IMR-90 (cell line): ENCODE measurements at regions not wholly inside any gene's neighbourhood (a gene's known extent, or its start where the extent isn't known, plus 50 kb on each side); places are given as distances from the start of the nearest gene placed in this dataset.

Experiments used
- ATAC-seq: fragments of 200-7000 bp; cut with Tn5 transposase; 2 replicates; pipeline ENCODE4 v1.9.1; 2020; ENCODE audit warnings: low read depth, mild to moderate bottlenecking, moderate library complexity
- BruUV-seq: library from RNA; stranded (reverse); fragments of 400-500 nt; replicated peaks from 2 replicates; lab custom pipeline; 2021; lab: Mats Ljungman, UMichigan
- CTCF ChIA-PET: fragments of 300-600 bp; formaldehyde crosslinking; extraction: SDS; loops from one replicate; lab custom pipeline; 2021; ENCODE audit warnings: antibody characterized with exemption; lab: Yijun Ruan, JAX
- POLR2A ChIA-PET: fragments of 300-600 bp; sonication (Branson Sonifier 250); formaldehyde crosslinking; loops from one replicate; lab custom pipeline; 2022; ENCODE audit warnings: antibody characterized with exemption; ENCODE audit not compliant: unreplicated experiment; lab: Charles Lee
- DNase-seq: peaks from one replicate; pipeline ENCODE4 v3.0.0; 2013
- H2AFZ ChIP-seq: replicated peaks from 2 replicates; pipeline ENCODE3; 2013; ENCODE audit warnings: low read length, mild to moderate bottlenecking; ENCODE audit not compliant: poor library complexity
- H2AK5ac ChIP-seq: 2 replicates; pipeline ENCODE4 v1.6.1; 2013; ENCODE audit warnings: low read depth, low read length, inconsistent platforms
- H2AK9ac ChIP-seq: replicated peaks from 2 replicates; pipeline ENCODE3; 2013; ENCODE audit warnings: mild to moderate bottlenecking, low read depth, low read length, moderate library complexity; ENCODE audit not compliant: poor library complexity
- H2BK120ac ChIP-seq: 2 replicates; pipeline ENCODE4 v1.6.1; 2013; ENCODE audit warnings: low read depth, low read length, inconsistent platforms
- H2BK15ac ChIP-seq: 3 replicates; pipeline ENCODE4 v1.6.1; 2013; ENCODE audit warnings: low read depth, low read length, inconsistent platforms
- H2BK20ac ChIP-seq: 2 replicates; pipeline ENCODE4 v1.6.1; 2013; ENCODE audit warnings: low read depth, mild to moderate bottlenecking, inconsistent platforms, low read length, moderate library complexity
- H2BK5ac ChIP-seq: 2 replicates; pipeline ENCODE4 v1.6.1; 2013; ENCODE audit warnings: mild to moderate bottlenecking, low read depth, low read length, inconsistent platforms; ENCODE audit not compliant: poor library complexity, severe bottlenecking
- H3K14ac ChIP-seq: replicated peaks from 2 replicates; pipeline ENCODE4 v1.6.1; 2013; ENCODE audit warnings: low read depth, low read length, inconsistent platforms
- H3K18ac ChIP-seq: 2 replicates; pipeline ENCODE4 v1.6.1; 2013; ENCODE audit warnings: low read depth, low read length, control low read depth
- H3K23ac ChIP-seq: 2 replicates; pipeline ENCODE4 v1.6.1; 2013; ENCODE audit warnings: low read depth, low read length, inconsistent platforms
- H3K27ac ChIP-seq: 2 replicates; pipeline ENCODE4 v1.5.1; 2013; ENCODE audit warnings: mild to moderate bottlenecking, control low read depth, low read length; ENCODE audit not compliant: insufficient read depth
- H3K27me3 ChIP-seq: 2 replicates; pipeline ENCODE4 v1.6.1; 2013; ENCODE audit warnings: low read length; ENCODE audit not compliant: control insufficient read depth, insufficient read depth
- H3K36me3 ChIP-seq: 2 replicates; pipeline ENCODE4 v1.6.1; 2013; ENCODE audit warnings: low read length, mixed read lengths; ENCODE audit not compliant: control insufficient read depth, insufficient read depth
- H3K4ac ChIP-seq: 2 replicates; pipeline ENCODE4 v1.6.1; 2013; ENCODE audit warnings: low read depth, low read length, inconsistent platforms
- H3K4me1 ChIP-seq: 2 replicates; pipeline ENCODE4 v1.6.1; 2013; ENCODE audit warnings: low read length, mixed read lengths; ENCODE audit not compliant: control insufficient read depth, insufficient read depth
- H3K4me2 ChIP-seq: 2 replicates; pipeline ENCODE4 v1.6.1; 2013; ENCODE audit warnings: low read depth, mild to moderate bottlenecking, control low read depth, low read length, moderate library complexity
- H3K4me3 ChIP-seq: 2 replicates; pipeline ENCODE4 v1.5.1; 2013; ENCODE audit warnings: low read depth, mild to moderate bottlenecking, control low read depth, low read length, moderate library complexity; ENCODE audit not compliant: insufficient read depth
- H3K56ac ChIP-seq: 2 replicates; pipeline ENCODE4 v1.6.1; 2013; ENCODE audit warnings: low read length, inconsistent platforms; ENCODE audit not compliant: insufficient read depth; ENCODE audit errors: extremely low read depth
- H3K79me1 ChIP-seq, 2 experiments: 2 replicates each; pipeline ENCODE4 v1.6.1; 2013; ENCODE audit warnings: low read length in 2 of 2, inconsistent platforms in 1 of 2, low read depth in 1 of 2
- H3K9ac ChIP-seq: 2 replicates; pipeline ENCODE4 v1.6.1; 2013; ENCODE audit warnings: low read depth, low read length, control low read depth
- H3K9me1 ChIP-seq: 2 replicates; pipeline ENCODE4 v1.6.1; 2013; ENCODE audit warnings: low read length, inconsistent platforms; ENCODE audit not compliant: insufficient read depth
- H3K9me3 ChIP-seq: 2 replicates; pipeline ENCODE4 v1.6.1; 2013; ENCODE audit warnings: low read length; ENCODE audit not compliant: control insufficient read depth, insufficient read depth
- H4K20me1 ChIP-seq: 2 replicates; pipeline ENCODE4 v1.6.1; 2013; ENCODE audit warnings: low read length, inconsistent platforms; ENCODE audit not compliant: insufficient read depth
- H4K5ac ChIP-seq: 2 replicates; pipeline ENCODE4 v1.6.1; 2013; ENCODE audit warnings: mild to moderate bottlenecking, low read depth, low read length, control low read depth
- H4K8ac ChIP-seq, 2 experiments: 2 replicates each; pipeline ENCODE4 v1.6.1; 2013; ENCODE audit warnings: low read depth in 2 of 2, low read length in 2 of 2, control low read depth in 1 of 2, inconsistent platforms in 1 of 2
- H4K91ac ChIP-seq: 2 replicates; pipeline ENCODE4 v1.6.1; 2013; ENCODE audit warnings: low read depth, low read length, inconsistent platforms; ENCODE audit not compliant: insufficient read depth
- BHLHE40 ChIP-seq: fragments of 150-350 bp; IDR thresholded peaks from 2 replicates; pipeline ENCODE4 v1.6.1; 2016; ENCODE audit warnings: mild to moderate bottlenecking, low read depth, low read length
- RAD21 ChIP-seq: IDR thresholded peaks from 2 replicates; pipeline ENCODE4 v1.6.1; 2012; ENCODE audit warnings: low read length, improper control_type of control experiment
- RFX5 ChIP-seq: IDR thresholded peaks from 2 replicates; pipeline ENCODE4 v1.8.0; 2012; ENCODE audit warnings: low read depth, mild to moderate bottlenecking, low read length, moderate library complexity
- WGBS, 2 experiments: methylation state at CpG; one replicate each; pipeline versions ENCODE4 v1.1.5 to v1.1.7; 2013; ENCODE audit warnings: missing lambda C conversion rate in 2 of 2; ENCODE audit not compliant: insufficient read length in 1 of 2; ENCODE audit errors: extremely low coverage in 2 of 2; 5-methylcytosine and 5-hydroxymethylcytosine counted together
- dilution Hi-C: fragments of 300-500 bp; cut with HindIII; formaldehyde crosslinking; loops from one replicate; pipeline ENCODE4 v1.14.3; 2018; ENCODE audit warnings: low sequenced_read_pairs; ENCODE audit not compliant: unreplicated experiment
- in situ Hi-C: fragments of 300-500 bp; cut with MboI; formaldehyde crosslinking; loops from 3 replicates; pipeline ENCODE4 v1.14.3; 2019; ENCODE audit warnings: low sequenced_read_pairs, inconsistent platforms, mixed read lengths
- intact Hi-C: fragments of 100-400 bp; cut with micrococcal nuclease; formaldehyde crosslinking; loops from 2 replicates; pipeline ENCODE4 v1.10.0; 2022
- TF ChIP-seq, protein P1 (sequence below): fragments of 150-350 bp; IDR thresholded peaks from 2 replicates; pipeline ENCODE4 v1.6.1; 2016; ENCODE audit warnings: low read depth, mild to moderate bottlenecking, low read length, moderate library complexity, borderline replicate concordance
- TF ChIP-seq, protein P2 (sequence below): conservative IDR thresholded peaks from 2 replicates; pipeline ENCODE4 v1.5.1; 2012; ENCODE audit warnings: mild to moderate bottlenecking, low read depth, low read length, improper control_type of control experiment

DNA sequence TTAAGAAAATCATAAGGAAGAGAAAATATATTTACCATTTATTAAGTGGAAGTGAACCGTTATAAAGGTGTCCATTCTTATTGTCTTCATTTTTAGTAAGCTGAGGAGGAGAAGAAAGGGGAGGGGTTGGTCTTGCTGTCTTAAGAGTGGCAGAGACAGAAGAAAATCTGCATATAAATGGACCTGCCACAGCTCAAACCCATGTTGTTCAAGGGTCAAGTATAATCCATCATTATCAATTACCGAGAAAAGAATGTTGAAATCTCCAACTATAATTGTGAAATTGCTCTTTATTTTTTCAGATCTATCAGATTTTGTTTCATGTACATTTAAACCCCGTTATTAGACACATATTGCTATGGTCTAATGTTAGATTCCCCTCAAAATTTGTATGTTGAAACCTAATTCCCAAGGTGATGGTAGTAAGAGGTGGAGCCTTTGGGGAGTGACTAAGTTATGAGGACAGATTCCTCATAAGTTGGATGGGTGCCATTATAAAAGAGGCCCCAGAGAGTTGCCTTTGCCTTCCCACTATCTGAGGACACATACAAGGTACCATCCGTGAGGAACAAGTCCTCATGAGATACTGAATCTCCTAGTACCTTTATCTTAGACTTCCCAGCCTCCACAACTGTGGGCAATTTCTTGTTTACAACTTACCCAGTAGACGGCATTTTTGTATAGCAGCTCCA is 58.5 kb upstream of the SMAD1 start:
- no peak overlapping the region for H3K18ac ChIP-seq
- no peak overlapping the region for H2BK20ac ChIP-seq
- H2BK120ac ChIP-seq: no peak overlapping the region
- H4K8ac ChIP-seq: no peak overlapping the region
- TF ChIP-seq RFX5 (no peak), BHLHE40 (no peak), RAD21 (no peak)
- TF ChIP-seq, protein P1, sequence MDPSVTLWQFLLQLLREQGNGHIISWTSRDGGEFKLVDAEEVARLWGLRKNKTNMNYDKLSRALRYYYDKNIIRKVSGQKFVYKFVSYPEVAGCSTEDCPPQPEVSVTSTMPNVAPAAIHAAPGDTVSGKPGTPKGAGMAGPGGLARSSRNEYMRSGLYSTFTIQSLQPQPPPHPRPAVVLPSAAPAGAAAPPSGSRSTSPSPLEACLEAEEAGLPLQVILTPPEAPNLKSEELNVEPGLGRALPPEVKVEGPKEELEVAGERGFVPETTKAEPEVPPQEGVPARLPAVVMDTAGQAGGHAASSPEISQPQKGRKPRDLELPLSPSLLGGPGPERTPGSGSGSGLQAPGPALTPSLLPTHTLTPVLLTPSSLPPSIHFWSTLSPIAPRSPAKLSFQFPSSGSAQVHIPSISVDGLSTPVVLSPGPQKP: no peak
- TF ChIP-seq, protein P2, sequence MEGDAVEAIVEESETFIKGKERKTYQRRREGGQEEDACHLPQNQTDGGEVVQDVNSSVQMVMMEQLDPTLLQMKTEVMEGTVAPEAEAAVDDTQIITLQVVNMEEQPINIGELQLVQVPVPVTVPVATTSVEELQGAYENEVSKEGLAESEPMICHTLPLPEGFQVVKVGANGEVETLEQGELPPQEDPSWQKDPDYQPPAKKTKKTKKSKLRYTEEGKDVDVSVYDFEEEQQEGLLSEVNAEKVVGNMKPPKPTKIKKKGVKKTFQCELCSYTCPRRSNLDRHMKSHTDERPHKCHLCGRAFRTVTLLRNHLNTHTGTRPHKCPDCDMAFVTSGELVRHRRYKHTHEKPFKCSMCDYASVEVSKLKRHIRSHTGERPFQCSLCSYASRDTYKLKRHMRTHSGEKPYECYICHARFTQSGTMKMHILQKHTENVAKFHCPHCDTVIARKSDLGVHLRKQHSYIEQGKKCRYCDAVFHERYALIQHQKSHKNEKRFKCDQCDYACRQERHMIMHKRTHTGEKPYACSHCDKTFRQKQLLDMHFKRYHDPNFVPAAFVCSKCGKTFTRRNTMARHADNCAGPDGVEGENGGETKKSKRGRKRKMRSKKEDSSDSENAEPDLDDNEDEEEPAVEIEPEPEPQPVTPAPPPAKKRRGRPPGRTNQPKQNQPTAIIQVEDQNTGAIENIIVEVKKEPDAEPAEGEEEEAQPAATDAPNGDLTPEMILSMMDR: no peak
- H4K91ac ChIP-seq: no peak overlapping the region
- H3K27ac ChIP-seq: no peak overlapping the region
- no peak overlapping the region for H3K23ac ChIP-seq
- H3K9me3 ChIP-seq: no peaks in the 10 kb centered on the region
- no peak overlapping the region for H2AK5ac ChIP-seq
- no peaks in the 10 kb centered on the region for H3K9me1 ChIP-seq
- H4K5ac ChIP-seq: no peak overlapping the region
- no CpG with 5 or more reads among the region's 5 CpGs for WGBS, 2 experiments
- in situ Hi-C loops: no loop called here
- no peaks in the 10 kb centered on the region for H4K20me1 ChIP-seq
- no peak overlapping the region for H3K56ac ChIP-seq
- DNase-seq (no peak), ATAC-seq (no peak)
- H3K36me3 ChIP-seq: no peaks in the 10 kb centered on the region
- H3K4me3 ChIP-seq: no peak overlapping the region
- no peak overlapping the region for H3K9ac ChIP-seq
- dilution Hi-C loops: no loop called here
- no peak overlapping the region for H2AFZ ChIP-seq
- H3K27me3 ChIP-seq: no peaks in the 10 kb centered on the region
- H2BK5ac ChIP-seq: no peak overlapping the region
- ChIA-PET CTCF (interaction anchor here (0.6 kb wide), 1 partner anchor 723 kb away, joined by 4 read pairs; no protein-coding TSS in a partner anchor), POLR2A (no interaction called here)
- no peak overlapping the region for H3K14ac ChIP-seq
- no TSS peak for BruUV-seq
- no peaks in the 10 kb centered on the region for H3K4me1 ChIP-seq
- H2AK9ac ChIP-seq: no peak overlapping the region
- intact Hi-C loops: no loop called here
- H3K4ac ChIP-seq: no peak overlapping the region
- no peak overlapping the region for H2BK15ac ChIP-seq
- no peaks in the 10 kb centered on the region for H3K79me1 ChIP-seq
- no peak overlapping the region for H3K4me2 ChIP-seq
